H54 (cell line): ENCODE measurements at regions not wholly inside any gene's neighbourhood (a gene's known extent, or its start where the extent isn't known, plus 50 kb on each side); places are given as distances from the start of the nearest gene placed in this dataset.

Source experiments
- DNase-seq: peaks from one replicate; pipeline ENCODE4 v3.0.0; 2011; ENCODE audit warnings: low spot score, mixed read lengths; ENCODE audit not compliant: insufficient read length
- FAIRE-seq: peaks from 3 replicates; lab custom pipeline; 2011; peaks lifted over from hg19 to GRCh38; lab: Jason Lieb, UNC
- POLR2A ChIP-seq: IDR thresholded peaks from 2 replicates; pipeline ENCODE4 v1.6.1; 2011; ENCODE audit warnings: low read depth, mild to moderate bottlenecking, low read length

DNA sequence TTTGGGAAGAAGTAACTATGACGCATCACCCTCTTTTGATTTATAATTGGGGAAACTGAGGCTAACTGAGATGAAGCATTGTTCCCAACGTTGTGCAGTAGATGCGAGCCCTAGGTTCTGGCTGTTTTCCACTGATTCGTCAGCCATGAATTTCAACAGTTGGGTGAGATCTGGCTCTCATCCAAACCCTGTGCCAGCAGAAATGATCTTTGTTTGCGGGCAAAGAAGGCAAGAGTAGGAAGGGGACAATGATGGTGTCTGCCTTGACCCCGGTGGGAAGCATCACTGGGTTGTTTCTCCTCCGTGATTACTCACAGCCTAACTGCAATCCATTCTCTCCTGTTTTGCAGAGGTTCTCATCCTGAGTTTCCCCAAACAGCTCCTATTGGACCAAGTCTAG lies 142.3 kb downstream of the MIS18A start:
- DNase-seq (no peak), FAIRE-seq (no peak)
- TF ChIP-seq POLR2A: no peak

GRCh38 chr21:32135401-32136363 lies 143.2 kb downstream of the MIS18A start:
- FAIRE-seq: no peak
- TF ChIP-seq POLR2A: no peak
- DNase-seq: no peak

DNA sequence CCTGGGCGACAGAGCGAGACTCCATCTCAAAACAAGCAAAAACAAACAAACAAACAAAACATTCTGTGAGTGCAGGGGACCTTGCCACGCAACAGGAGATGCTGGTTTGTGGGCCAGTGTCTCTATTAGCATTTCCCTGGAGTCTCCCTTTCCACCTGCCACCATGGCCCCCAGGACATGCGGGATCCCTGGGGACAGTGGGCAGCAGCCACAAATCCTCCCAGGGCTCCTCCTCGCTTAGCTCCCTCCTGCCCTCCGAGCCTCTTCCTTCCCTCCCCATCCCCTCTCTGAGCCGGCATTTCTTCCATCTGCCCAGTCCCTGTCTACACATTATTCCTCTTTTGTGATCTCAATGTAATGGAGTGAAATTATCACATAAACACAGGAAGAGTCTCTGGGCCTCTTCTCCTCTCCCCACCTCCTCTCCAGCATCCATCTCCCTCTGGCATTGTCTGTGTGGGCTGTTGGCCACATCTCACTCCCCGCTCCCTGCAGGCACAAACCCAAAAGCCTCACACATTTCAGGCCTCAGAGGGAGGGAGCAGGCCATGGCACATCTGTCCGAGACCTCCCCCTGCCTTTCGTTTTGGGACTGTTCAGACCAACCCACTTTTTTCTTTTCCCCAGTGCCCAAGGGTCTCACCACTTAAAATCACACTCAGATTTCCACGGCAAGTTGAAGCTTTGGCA lies 144.3 kb downstream of the MIS18A start:
- DNase-seq: no peak
- no peak for FAIRE-seq
- TF ChIP-seq POLR2A: no peak

DNA sequence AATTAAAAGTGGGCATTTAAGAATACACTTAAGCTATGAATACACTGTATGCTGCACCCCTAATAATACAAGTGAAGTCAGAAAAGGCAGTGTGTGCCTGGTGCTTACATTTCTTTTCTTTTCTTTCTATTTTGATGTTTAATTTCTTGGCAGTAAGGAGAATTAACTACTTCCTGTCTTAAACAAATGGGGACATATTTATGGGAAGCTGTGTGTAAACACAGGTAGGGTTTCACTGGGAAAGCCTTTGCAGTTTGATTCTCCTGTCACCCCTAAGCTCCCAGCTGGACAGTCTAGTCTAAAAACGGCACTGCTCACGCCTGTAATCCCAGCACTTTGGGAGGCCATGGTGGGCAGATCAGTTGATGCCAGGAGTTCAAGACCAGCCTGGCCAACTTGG lies 146.0 kb downstream of the MIS18A start:
- no peak for FAIRE-seq
- DNase-seq: no peak
- no peak for TF ChIP-seq POLR2A

DNA sequence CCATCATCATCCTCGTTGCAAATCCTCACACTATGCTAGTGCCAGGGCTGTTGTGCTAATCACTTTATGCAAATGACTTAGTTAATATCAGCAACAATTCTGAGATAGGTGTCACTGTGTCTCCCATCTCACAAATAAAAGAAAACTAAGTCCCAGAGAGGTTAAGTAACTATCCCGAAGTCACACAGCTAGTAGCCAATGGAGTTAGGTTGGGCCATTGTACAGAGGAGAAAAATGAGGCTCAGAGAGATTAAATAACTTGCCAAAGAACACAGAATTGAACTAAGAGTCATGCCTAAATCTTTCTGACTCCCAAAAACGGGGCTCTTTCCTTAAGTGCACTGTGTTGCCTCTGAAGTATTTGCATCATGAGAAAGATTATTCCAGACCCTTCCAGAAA lies 146.4 kb downstream of the MIS18A start:
- no peak for TF ChIP-seq POLR2A
- FAIRE-seq: no peak
- no peak for DNase-seq

GRCh38 chr21:32131960-32132359 lies 146.9 kb downstream of the MIS18A start:
- peak; percentile 26 for DNase-seq
- TF ChIP-seq POLR2A: no peak
- FAIRE-seq: no peak

DNA sequence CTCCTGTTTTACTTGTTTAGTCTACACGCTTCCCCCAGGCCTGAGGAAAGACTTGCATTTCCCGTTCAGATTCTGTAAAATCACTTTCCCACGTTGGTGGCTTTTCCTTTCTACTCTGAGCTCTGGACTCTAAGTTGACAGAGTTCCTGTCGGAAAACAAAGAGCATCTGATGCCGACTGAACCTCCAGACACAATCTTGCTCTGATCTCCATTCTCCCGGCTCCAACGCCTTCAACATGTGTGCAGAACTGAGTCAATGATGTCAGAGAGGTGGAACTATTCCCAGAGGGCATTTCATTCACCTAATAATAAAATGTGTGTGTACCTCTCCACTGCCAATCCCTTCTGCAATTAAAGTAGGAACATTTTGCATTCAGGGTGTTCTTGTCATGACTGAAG lies 147.7 kb downstream of the MIS18A start:
- no peak for FAIRE-seq
- DNase-seq: no peak
- TF ChIP-seq POLR2A: no peak

DNA sequence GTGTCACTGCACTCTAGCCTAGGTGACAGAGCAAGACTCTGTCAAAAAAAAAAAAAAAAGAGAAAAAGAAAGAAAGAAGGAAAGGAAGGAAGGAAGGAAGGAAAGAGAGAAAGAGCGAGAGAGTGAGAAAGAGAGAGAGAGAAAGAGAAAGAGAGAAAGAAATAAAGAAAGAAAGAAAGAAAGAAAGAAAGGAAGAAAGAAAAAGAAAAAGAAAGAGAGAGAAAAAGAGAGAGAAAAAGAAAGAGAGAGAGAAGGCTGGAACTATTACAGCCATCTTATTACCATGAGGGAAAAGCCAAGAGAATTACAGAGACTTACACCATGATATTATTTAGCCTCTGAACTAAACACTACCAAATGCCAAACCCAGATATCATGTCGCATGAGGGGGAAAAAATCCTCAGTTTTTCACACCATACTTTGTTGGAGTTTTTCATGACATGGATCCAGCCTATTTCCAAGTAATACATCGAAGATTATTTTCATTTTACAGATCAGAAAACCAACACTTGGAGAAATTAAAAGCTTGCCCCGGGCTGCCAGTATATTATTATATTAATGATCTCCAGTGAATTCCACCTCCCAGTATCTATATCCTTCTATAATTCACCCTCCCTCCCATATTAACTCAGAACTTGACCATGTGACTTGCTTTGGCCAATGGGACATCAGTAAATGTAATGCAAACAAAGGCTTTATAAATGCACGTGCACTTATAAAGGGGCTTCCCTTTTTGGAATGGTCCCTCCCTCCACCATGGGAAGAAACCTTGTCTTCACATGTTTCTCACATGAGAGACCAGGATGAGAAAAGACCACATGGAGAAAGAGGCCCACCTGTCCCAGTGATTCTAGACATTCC lies 148.6 kb downstream of the MIS18A start:
- FAIRE-seq: no peak
- DNase-seq: no peak
- TF ChIP-seq POLR2A: no peak

- DNase-seq (no peak), FAIRE-seq (no peak)
- TF ChIP-seq POLR2A: no peak
Observed at GRCh38 chr21:32127081-32127480, 151.8 kb downstream of the MIS18A start.

- no peak for DNase-seq
Observed at GRCh38 chr21:32122082-32122481, 156.8 kb downstream of the MIS18A start.

DNA sequence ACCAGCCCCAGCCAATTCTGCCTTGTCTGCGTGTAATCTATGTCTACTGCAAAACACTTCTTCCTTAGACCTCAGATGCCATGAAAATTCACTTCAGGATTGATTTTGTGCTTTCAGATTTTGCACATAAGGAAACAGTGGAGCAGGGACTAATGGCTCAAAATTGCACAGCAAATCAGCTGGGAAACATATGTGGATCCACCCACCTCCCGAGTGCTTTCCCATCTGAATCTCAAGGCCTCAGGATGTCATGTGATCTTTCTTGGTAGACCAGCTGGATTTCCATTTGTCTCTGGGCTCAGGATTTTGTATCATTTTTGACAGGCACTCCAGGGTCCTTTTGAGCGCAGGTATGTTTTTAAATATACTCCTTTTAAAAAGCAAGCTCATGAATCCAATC lies 158.6 kb downstream of the MIS18A start:
- DNase-seq: no peak
- no peak for FAIRE-seq
- no peak for TF ChIP-seq POLR2A

More at GRCh38 chr21:32122082-32122481, 156.8 kb downstream of the MIS18A start:
- no peak for FAIRE-seq
- TF ChIP-seq POLR2A: no peak

- TF ChIP-seq POLR2A: no peak
- no peak for FAIRE-seq
Observed at GRCh38 chr21:32119811-32120210, 159.0 kb downstream of the MIS18A start.

GRCh38 chr21:32119389-32119788 lies 159.5 kb downstream of the MIS18A start:
- no peak for TF ChIP-seq POLR2A
- DNase-seq (no peak), FAIRE-seq (no peak)

More at GRCh38 chr21:32119811-32120210, 159.0 kb downstream of the MIS18A start:
- DNase-seq: no peak
